ENCODE measurements at regions not wholly inside any gene's neighbourhood (a gene's known extent, or its start where the extent isn't known, plus 50 kb on each side); places are given as distances from the start of the nearest gene placed in this dataset.

DNA sequence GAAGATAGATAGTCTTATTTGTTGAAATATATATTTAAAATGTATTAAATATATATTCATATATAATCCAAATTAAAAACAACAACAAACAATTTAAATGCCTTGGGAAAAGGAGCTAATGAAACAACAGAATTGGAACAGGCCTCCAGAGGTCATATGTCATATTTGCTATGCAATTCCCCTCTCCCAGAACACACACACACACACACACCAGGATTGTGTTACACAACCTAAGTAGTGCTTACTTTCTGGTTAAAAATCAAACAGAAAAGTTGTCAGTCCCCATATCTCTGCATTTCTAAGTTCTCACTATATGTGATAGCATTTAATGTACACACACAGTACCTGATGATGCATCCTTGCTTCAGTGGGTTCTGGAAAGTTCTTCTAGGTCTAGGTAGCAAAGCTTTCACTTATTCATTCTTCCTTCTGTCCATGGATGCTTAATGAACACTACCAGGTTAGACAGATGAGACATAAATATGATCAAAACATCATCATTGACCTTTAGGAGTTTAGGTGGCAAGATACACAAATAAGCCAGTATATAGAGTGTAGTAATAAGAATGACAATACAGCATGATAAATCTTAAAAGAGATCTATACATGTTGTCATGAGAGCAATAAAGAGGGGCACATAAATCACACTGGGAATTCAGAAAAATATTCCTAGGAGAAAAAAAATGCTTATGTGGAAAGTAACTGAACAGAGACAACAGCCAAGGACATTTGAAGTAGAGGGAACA, 662.8 kb downstream of the PTPRC start:
- no peak overlapping the region for H3K4me3 Mint-ChIP-seq
- no peaks in the 10 kb centered on the region for H3K9me3 Mint-ChIP-seq
- CTCF ChIA-PET, result no interaction called here
- no peaks in the 10 kb centered on the region for H3K27me3 Mint-ChIP-seq
- no peaks in the 10 kb centered on the region for H3K36me3 Mint-ChIP-seq
- no peak for DNase-seq
- H3K4me1 Mint-ChIP-seq, result no peaks in the 10 kb centered on the region
- H3K27ac Mint-ChIP-seq, result no peak overlapping the region

DNA sequence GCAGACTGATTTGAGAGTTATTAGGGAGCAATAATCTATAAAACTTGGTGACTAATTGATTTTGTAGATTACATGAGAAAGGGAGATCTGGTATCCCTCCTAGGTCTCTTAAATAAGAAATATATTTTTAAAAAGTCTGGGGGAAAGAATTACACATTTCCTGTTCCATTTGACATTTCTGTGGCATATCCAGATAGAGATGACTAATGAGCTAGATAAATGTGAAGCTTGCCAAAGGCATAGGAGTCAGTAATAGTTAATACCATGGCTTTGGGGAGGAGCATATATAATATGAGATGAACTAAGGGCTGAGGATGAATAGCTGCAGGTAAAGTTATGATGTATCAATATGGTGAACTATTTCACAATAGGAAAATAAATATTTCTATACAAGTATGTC, 663.7 kb downstream of the PTPRC start:
- CTCF ChIA-PET, result no interaction called here
- no peaks in the 10 kb centered on the region for H3K9me3 Mint-ChIP-seq
- H3K27me3 Mint-ChIP-seq, result no peaks in the 10 kb centered on the region
- no peak overlapping the region for H3K27ac Mint-ChIP-seq
- no peak for DNase-seq
- H3K4me1 Mint-ChIP-seq, result no peaks in the 10 kb centered on the region
- no peak overlapping the region for H3K4me3 Mint-ChIP-seq
- H3K36me3 Mint-ChIP-seq, result no peaks in the 10 kb centered on the region

DNA sequence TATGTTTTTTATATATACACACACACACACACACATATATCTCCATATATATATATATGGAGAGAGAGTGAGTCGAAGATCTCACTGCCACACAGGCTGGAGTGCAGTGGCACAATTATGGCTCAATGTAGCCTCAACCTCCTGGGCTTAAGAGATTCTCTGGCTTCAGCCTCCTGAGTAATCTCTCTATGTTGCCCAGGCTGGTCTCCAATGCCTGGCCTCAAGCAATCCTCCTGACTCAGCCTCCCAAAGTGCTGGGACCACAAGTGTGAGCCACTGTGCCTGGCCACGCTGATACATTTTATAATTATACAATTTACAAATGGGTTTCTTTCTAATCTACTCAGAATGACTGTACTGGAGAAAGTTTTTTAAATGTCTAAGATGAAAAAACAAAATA, 664.2 kb downstream of the PTPRC start:
- no peak overlapping the region for H3K27ac Mint-ChIP-seq
- CTCF ChIA-PET, result no interaction called here
- H3K36me3 Mint-ChIP-seq, result no peaks in the 10 kb centered on the region

DNA sequence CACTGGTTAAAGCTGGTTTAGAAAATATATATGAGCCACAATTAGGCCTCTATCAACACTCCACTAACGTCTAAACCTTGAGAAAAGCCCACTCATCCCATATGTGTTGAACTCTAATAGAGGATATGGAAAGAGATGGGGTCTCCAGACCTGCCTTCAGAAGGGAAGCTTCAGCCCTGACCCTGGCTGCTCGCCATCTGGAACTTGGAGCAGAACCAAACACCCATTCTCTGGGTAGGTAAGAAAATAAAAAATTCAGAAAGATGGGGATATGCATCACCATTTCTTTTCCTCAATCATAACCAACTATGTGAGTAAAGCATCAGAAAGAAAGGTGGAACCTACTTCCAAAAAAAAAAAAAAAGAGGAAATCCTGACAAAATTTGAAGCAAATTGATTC, 666.2 kb downstream of the PTPRC start:
- H3K36me3 Mint-ChIP-seq, result no peaks in the 10 kb centered on the region
- CTCF ChIA-PET, result no interaction called here
- no peaks in the 10 kb centered on the region for H3K4me1 Mint-ChIP-seq
- no peak for DNase-seq
- no peaks in the 10 kb centered on the region for H3K9me3 Mint-ChIP-seq
- H3K27ac Mint-ChIP-seq, result no peak overlapping the region
- no peak overlapping the region for H3K4me3 Mint-ChIP-seq
- no peaks in the 10 kb centered on the region for H3K27me3 Mint-ChIP-seq

More for the DNA sequence above, 664.2 kb downstream of the PTPRC start:
- H3K9me3 Mint-ChIP-seq, result no peaks in the 10 kb centered on the region
- H3K27me3 Mint-ChIP-seq, result no peaks in the 10 kb centered on the region
- DNase-seq, result no peak
- no peaks in the 10 kb centered on the region for H3K4me1 Mint-ChIP-seq
- H3K4me3 Mint-ChIP-seq, result no peak overlapping the region

DNA sequence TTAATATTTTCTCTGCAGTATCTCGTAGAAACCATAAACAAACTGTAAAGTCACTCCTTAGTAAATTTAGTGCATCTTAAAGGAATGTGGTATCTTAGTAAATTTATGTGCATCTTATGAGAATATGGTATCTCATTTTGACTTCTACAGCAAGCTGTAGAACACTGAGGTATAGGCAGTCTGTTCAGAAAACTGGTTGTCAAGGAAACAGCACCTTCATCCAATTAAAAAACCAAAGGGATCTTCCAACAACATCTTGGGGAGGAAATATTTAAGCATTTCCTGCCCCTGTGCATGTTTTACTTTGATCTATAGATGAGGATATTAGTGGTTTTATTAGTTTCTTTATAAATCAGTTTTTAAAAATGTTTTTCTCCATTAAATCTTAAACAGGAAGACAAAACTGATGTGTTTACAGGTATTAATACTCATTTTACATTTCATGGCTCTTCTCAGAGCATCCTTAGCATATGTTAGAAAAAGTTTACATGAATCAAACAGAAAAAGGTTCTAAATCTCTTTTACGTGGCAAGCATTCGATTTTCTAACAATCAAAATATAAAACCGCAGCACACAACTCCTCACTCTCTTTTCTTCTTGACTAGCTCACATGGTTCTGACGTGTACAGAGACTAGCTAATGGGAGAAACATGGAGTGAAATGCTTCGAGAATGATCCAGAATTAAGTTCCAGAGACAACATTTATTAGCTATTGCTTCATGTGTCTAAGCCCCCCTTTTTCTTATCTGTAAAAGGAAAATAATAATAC, 668.8 kb downstream of the PTPRC start:
- CTCF ChIA-PET, result no interaction called here
- no peak overlapping the region for H3K27ac Mint-ChIP-seq
- H3K36me3 Mint-ChIP-seq, result no peaks in the 10 kb centered on the region
- H3K4me1 Mint-ChIP-seq, result no peaks in the 10 kb centered on the region
- DNase-seq, result no peak
- no peak overlapping the region for H3K4me3 Mint-ChIP-seq
- no peaks in the 10 kb centered on the region for H3K27me3 Mint-ChIP-seq
- H3K9me3 Mint-ChIP-seq, result no peaks in the 10 kb centered on the region

DNA sequence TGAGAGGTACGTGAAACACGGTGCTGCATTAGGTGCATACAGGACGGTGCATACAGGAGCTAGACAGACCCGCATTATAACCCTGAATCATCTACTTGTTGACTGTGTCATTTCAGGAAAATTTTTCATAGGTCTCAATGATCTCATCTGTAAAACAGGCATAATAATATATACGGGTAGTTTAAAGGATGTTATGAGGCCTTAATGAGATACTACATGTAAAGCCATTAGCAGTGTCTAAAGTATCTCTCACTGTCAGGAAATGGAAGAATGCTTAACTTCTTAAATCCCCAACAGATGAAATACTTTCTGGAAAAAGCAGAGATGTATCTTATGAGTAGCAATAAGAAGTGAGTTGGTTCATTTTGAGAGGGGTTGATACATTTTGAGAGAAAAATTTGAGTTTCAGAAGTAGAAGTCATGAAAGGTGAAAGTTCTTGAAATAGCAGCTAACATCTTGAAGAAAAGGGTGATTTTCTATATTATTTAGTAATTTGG, 669.6 kb downstream of the PTPRC start:
- DNase-seq, result no peak
- H3K27me3 Mint-ChIP-seq, result no peaks in the 10 kb centered on the region
- CTCF ChIA-PET, result no interaction called here
- H3K4me3 Mint-ChIP-seq, result no peak overlapping the region
- H3K36me3 Mint-ChIP-seq, result no peaks in the 10 kb centered on the region
- H3K9me3 Mint-ChIP-seq, result no peaks in the 10 kb centered on the region
- H3K4me1 Mint-ChIP-seq, result no peaks in the 10 kb centered on the region
- H3K27ac Mint-ChIP-seq, result no peak overlapping the region

DNA sequence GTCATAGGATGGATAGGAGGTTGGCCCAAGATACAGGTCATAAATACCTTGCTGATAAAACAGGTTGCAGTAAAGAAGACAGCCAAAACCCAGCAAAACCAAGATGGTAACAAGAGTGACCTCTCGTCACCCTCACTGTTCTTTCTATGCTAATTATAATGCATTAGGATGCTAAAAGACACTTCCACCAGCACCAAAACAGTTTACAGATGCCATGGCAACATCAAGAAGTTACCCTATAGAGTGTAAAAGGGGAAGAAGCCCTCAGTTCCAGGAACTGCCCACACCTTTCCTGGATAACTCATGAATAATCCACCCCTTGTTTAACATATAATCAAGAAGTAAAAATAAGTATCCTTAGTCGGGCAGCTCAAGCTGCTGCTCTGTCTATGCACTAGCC, 671.9 kb downstream of the PTPRC start:
- CTCF ChIA-PET, result no interaction called here
- H3K36me3 Mint-ChIP-seq, result no peaks in the 10 kb centered on the region

DNA sequence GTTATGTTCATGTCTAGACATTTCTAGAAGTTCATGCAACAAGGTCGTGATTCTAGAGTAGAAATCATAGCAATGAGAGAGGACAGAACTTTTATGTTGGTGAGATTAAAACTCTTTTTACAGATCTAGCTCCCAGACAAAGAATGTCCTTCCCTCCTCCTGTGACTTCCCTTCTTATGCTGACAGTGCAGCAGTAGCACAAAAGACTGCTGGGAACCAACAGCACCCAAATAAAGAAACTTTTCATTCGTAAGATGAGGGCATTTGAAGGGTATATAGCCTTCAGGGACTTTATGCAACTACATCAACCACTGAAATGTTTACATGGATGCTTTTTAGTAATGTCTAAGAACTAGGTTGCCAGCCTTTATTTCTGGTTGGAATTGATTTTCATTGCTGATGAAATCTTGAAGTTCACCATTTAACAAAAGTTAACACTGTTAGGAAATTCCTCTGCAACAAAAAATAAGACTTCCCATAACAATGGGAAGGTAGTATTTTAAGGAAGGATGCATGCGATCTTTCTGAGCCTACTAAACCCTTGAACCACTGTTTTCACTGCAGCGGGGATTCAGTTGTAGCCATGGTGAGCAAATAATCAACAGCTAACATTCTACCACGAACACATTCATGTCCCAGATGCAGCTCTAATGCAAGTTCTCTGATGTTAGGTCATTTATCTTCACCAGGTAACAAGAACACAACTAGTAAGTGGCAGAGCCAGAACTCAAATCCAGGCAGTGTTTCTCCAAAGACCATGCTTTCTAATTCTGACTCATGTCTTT, 672.8 kb downstream of the PTPRC start:
- no peak for DNase-seq
- no peaks in the 10 kb centered on the region for H3K4me1 Mint-ChIP-seq
- H3K4me3 Mint-ChIP-seq, result no peak overlapping the region
- CTCF ChIA-PET, result no interaction called here
- H3K9me3 Mint-ChIP-seq, result no peaks in the 10 kb centered on the region
- no peak overlapping the region for H3K27ac Mint-ChIP-seq
- H3K36me3 Mint-ChIP-seq, result no peaks in the 10 kb centered on the region
- no peaks in the 10 kb centered on the region for H3K27me3 Mint-ChIP-seq

More for the DNA sequence above, 671.9 kb downstream of the PTPRC start:
- no peaks in the 10 kb centered on the region for H3K9me3 Mint-ChIP-seq
- no peaks in the 10 kb centered on the region for H3K4me1 Mint-ChIP-seq
- H3K4me3 Mint-ChIP-seq, result no peak overlapping the region
- no peak overlapping the region for H3K27ac Mint-ChIP-seq
- no peaks in the 10 kb centered on the region for H3K27me3 Mint-ChIP-seq
- DNase-seq, result no peak

DNA sequence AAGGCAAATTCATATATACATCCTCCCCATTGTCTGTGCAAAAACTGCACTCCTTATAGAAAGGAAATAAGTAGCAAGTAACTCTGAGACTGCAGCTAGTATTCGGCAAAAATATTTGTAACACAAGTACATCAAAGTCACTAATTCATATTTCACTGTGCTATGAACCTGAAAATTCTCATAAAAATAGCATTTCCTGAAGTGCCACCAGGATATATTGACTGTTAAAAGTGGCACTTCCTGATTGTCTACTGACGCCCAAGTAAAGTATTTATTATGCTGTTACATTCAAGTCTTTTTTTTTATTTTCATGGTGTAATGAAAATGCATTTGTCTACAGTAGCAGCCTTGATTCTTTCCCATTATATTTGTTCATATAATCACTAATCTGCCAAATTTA, 673.8 kb downstream of the PTPRC start:
- H3K9me3 Mint-ChIP-seq, result no peaks in the 10 kb centered on the region
- no peak overlapping the region for H3K4me3 Mint-ChIP-seq
- H3K4me1 Mint-ChIP-seq, result no peaks in the 10 kb centered on the region
- H3K27me3 Mint-ChIP-seq, result peaks cover under 1% of the 10 kb centered on the region
- CTCF ChIA-PET, result no interaction called here
- DNase-seq, result no peak
- H3K27ac Mint-ChIP-seq, result no peak overlapping the region
- H3K36me3 Mint-ChIP-seq, result no peaks in the 10 kb centered on the region

DNA sequence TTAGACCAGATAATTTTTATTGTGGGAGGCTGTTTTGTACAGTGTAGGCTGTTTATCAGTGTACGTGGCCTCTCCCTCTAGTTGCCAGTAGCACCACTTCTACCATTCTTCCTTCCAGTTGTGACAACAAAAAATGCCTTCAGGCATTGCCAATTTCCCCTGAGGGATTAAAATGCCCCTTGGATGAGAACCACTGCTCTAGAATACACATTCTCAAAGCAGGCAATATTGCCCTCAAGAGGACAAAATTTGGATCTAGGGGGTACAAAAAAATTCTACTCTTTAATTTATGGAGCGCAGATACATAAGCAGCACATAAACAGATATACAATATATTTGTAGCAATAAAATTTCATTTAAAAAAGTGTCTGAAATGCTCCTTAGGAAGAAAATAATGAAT, 674.6 kb downstream of the PTPRC start:
- Mint-ChIP-seq H3K4me1 (no peaks in the 10 kb centered on the region), H3K9me3 (no peaks in the 10 kb centered on the region), H3K4me3 (no peak overlapping the region), H3K36me3 (no peaks in the 10 kb centered on the region), H3K27ac (no peak overlapping the region), H3K27me3 (peaks cover 4% of the 10 kb centered on the region)
- no peak for DNase-seq
- CTCF ChIA-PET, result no interaction called here

DNA sequence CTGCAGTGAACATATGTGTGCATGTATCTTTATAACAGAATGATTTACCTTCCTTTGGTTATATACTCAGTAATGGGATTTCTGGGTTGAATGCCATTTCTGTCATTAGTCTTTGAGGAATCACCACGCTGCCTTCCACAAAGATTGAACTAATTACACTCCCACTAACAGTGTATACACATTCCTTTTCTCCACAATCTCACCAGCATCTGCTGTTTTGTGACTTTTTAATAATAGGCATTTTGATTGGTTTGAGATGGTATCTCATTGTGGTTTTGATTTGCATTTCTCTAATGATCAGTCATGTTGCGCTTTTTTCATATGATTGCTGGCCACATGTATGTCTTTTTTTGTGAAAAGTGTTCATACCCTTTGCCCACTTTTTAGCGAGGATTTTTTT, 680.5 kb downstream of the PTPRC start:
- CTCF ChIA-PET, result no interaction called here
- Mint-ChIP-seq H3K27ac (no peak overlapping the region), H3K4me1 (no peaks in the 10 kb centered on the region), H3K4me3 (no peak overlapping the region), H3K36me3 (no peaks in the 10 kb centered on the region), H3K9me3 (no peaks in the 10 kb centered on the region), H3K27me3 (peaks cover 8% of the 10 kb centered on the region)
- DNase-seq, result no peak

DNA sequence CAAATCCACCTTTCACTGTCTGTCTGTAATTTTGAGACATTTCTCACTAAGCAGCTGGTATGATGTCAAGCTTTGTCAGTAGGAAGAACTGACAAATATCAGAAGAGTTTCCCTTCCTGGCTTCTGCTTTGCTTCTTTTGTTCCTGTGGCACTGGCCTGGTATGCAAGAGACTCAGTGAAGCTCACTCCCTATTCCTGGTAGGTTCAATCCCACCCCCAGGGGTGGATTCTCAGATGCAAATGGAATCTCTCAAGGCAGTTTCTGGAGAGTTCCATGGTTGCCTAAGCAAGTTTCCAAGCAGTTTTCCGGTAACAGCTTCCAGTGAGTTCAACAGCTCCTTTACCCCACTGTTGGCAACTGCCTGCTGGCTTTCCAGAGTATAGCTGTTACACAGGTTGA, 683.4 kb downstream of the PTPRC start:
- H3K4me1 Mint-ChIP-seq, result no peaks in the 10 kb centered on the region
- CTCF ChIA-PET, result no interaction called here
- H3K36me3 Mint-ChIP-seq, result no peaks in the 10 kb centered on the region
- no peak overlapping the region for H3K4me3 Mint-ChIP-seq
- no peak for DNase-seq
- H3K27me3 Mint-ChIP-seq, result peaks cover 8% of the 10 kb centered on the region
- no peaks in the 10 kb centered on the region for H3K9me3 Mint-ChIP-seq
- no peak overlapping the region for H3K27ac Mint-ChIP-seq

DNA sequence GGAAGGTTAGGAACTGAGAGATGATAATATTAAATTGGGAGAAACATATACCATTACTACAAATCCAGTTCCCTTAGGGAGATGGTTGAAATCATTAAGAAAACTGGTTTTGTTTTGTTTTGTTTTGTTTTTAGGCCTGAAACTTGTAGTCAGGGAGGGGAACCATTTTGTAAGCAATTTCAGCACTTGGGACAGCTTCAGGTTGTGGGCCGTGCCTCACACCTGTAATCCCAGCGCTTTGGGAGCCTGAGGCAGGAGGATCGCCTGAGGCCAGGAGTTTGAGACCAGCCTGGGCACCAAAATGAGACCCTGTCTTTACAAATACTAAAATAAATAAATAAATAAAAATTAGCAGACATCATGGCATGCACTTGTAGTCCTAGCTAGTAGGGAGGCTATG, 694.3 kb upstream of the NR5A2 start:
- Mint-ChIP-seq H3K4me1 (no peaks in the 10 kb centered on the region), H3K4me3 (no peak overlapping the region), H3K9me3 (no peaks in the 10 kb centered on the region), H3K27me3 (peaks cover 10% of the 10 kb centered on the region), H3K27ac (no peak overlapping the region), H3K36me3 (no peaks in the 10 kb centered on the region)
- no peak for DNase-seq
- CTCF ChIA-PET, result no interaction called here

DNA sequence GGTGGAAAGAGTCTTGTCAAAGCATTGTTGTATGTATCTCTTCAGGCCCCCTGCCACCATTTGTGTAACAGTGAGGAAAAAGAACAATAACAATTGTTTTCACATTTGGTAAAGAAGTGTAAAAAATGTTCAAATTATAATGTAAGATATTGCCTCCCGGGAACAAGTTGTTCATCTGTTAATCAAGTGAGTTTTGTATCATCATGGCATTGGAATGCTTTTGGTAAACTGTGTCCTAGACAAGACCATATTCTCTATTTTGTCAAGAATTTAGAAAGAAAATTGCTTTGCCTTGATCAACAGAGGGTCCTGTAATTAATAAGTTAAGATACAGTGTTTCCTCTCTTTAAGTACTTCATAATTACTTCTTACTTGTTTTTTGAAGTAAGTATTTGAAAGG, 692.0 kb upstream of the NR5A2 start:
- H3K27ac Mint-ChIP-seq, result no peak overlapping the region
- H3K4me1 Mint-ChIP-seq, result no peaks in the 10 kb centered on the region
- DNase-seq, result no peak
- H3K27me3 Mint-ChIP-seq, result peaks cover 10% of the 10 kb centered on the region
- H3K9me3 Mint-ChIP-seq, result no peaks in the 10 kb centered on the region
- CTCF ChIA-PET, result no interaction called here
- H3K36me3 Mint-ChIP-seq, result no peaks in the 10 kb centered on the region
- H3K4me3 Mint-ChIP-seq, result no peak overlapping the region
